GM12878 (cell line): ENCODE measurements at regions not wholly inside any gene's neighbourhood (a gene's known extent, or its start where the extent isn't known, plus 50 kb on each side); places are given as distances from the start of the nearest gene placed in this dataset.

Experiments used
- ATAC-seq: fragments of 200-7000 bp; cut with Tn5 transposase; 3 replicates; pipeline ENCODE4 v1.9.1; 2020; ENCODE audit warnings: mild to moderate bottlenecking, moderate library complexity
- BruUV-seq: library from RNA; stranded (reverse); fragments of 400-500 nt; replicated peaks from 2 replicates; lab custom pipeline; 2021; lab: Mats Ljungman, UMichigan
- CTCF ChIA-PET: fragments of 300-600 bp; sonication (Branson Sonifier 250); formaldehyde crosslinking; extraction: SDS; loops from one replicate; lab custom pipeline; 2021; ENCODE audit warnings: inconsistent platforms; lab: Yijun Ruan, JAX
- POLR2A ChIA-PET: fragments of 350-600 bp; formaldehyde crosslinking; extraction: SDS; loops from one replicate; lab custom pipeline; 2021; ENCODE audit warnings: inconsistent platforms; lab: Charles Lee
- RAD21 ChIA-PET: fragments of 300-600 bp; sonication (Branson Sonifier 250); formaldehyde crosslinking; loops from one replicate; lab custom pipeline; 2023; ENCODE audit warnings: antibody characterized with exemption; ENCODE audit not compliant: unreplicated experiment; lab: Charles Lee
- SMC1A ChIA-PET: fragments of 300-600 bp; sonication (Branson Sonifier 250); formaldehyde crosslinking; loops from one replicate; lab custom pipeline; 2023; ENCODE audit not compliant: unreplicated experiment, uncharacterized antibody; lab: Charles Lee
- DNase-seq: peaks from one replicate; pipeline ENCODE4 v3.0.0-alpha.2; 2011; ENCODE audit warnings: low read depth, low spot score
- FAIRE-seq: peaks from 3 replicates; lab custom pipeline; 2011; peaks lifted over from hg19 to GRCh38; lab: Jason Lieb, UNC
- H2AFZ ChIP-seq: 2 replicates; pipeline ENCODE4 v1.6.0; 2011; ENCODE audit warnings: low read depth, low read length, control low read depth; ENCODE audit not compliant: control insufficient read depth
- H3K27ac ChIP-seq: 2 replicates; pipeline ENCODE4 v1.5.1; 2011; ENCODE audit warnings: control low read depth; ENCODE audit not compliant: control insufficient read depth, insufficient read depth
- H3K27me3 ChIP-seq, 2 experiments: replicated peaks in 1 of 2; 2 replicates each; pipeline versions ENCODE4 v1.6.0 to v1.6.1; 2011; ENCODE audit warnings: low read length in 1 of 2; ENCODE audit not compliant: control insufficient read depth in 2 of 2, insufficient read depth in 2 of 2
- H3K36me3 ChIP-seq, 2 experiments: 2 replicates each; pipeline ENCODE4 v1.5.1; 2011; ENCODE audit warnings: low read length in 1 of 2; ENCODE audit not compliant: control insufficient read depth in 2 of 2, insufficient read depth in 2 of 2
- H3K4me1 ChIP-seq: 2 replicates; pipeline ENCODE4 v1.6.1; 2011; ENCODE audit warnings: mild to moderate bottlenecking, low read length, moderate library complexity, mixed read lengths; ENCODE audit not compliant: control insufficient read depth, insufficient read depth
- H3K4me2 ChIP-seq: 2 replicates; pipeline ENCODE4 v1.6.0; 2011; ENCODE audit warnings: control low read depth; ENCODE audit not compliant: control insufficient read depth, insufficient read depth
- H3K4me3 ChIP-seq: fragments of 200-600 bp; sonication (generic); 2 replicates; pipeline ENCODE4 v1.5.1; 2016
- H3K79me2 ChIP-seq: 2 replicates; pipeline ENCODE4 v1.6.0; 2011; ENCODE audit warnings: low read length; ENCODE audit not compliant: control insufficient read depth, insufficient read depth
- H3K9ac ChIP-seq: 2 replicates; pipeline ENCODE4 v1.8.0; 2011; ENCODE audit warnings: low read length, control low read depth, mixed read lengths; ENCODE audit not compliant: control insufficient read depth, insufficient read depth
- H3K9me3 ChIP-seq: replicated peaks from 3 replicates; pipeline ENCODE4 v1.5.1; 2011; ENCODE audit warnings: mild to moderate bottlenecking, low read length; ENCODE audit not compliant: control insufficient read depth, insufficient read depth
- H4K20me1 ChIP-seq: 2 replicates; pipeline ENCODE4 v1.6.0; 2011; ENCODE audit not compliant: control insufficient read depth, insufficient read depth
- ASH2L ChIP-seq: fragments of 300-600, 200-600 bp; sonication (generic); IDR thresholded peaks from 2 replicates; pipeline ENCODE4 v1.6.1; 2017; ENCODE audit warnings: low read depth, mild to moderate bottlenecking, borderline replicate concordance
- CREB1 ChIP-seq: IDR thresholded peaks from 2 replicates; pipeline ENCODE4 v1.6.1; 2012; ENCODE audit warnings: low read depth, mild to moderate bottlenecking, inconsistent platforms
- CTCF ChIP-seq, 3 experiments: IDR thresholded peaks in 2 of 3; conservative IDR thresholded peaks in 1 of 3; 2 replicates each; pipeline ENCODE4 v1.5.1; 2011; ENCODE audit warnings: low read depth in 3 of 3, low read length in 3 of 3, mild to moderate bottlenecking in 3 of 3, control low read depth in 2 of 3, moderate library complexity in 2 of 3, inconsistent platforms in 1 of 3, mixed read lengths in 1 of 3; ENCODE audit not compliant: control insufficient read depth in 2 of 3, insufficient read depth in 1 of 3; ENCODE audit errors: extremely low read depth in 1 of 3
- FOS ChIP-seq: IDR thresholded peaks from 3 replicates; pipeline ENCODE4 v1.6.1; 2011; ENCODE audit warnings: borderline replicate concordance; ENCODE audit not compliant: insufficient read length; ENCODE audit errors: extremely low read depth
- HDAC2 ChIP-seq: fragments of 200-600 bp; sonication (generic); IDR thresholded peaks from 2 replicates; pipeline ENCODE4 v1.6.1; 2017
- KAT2A ChIP-seq: conservative IDR thresholded peaks from 2 replicates; pipeline ENCODE4 v1.6.1; 2011; ENCODE audit warnings: low read depth, low read length; ENCODE audit not compliant: control insufficient read depth
- MTA2 ChIP-seq: fragments of 450-650 bp; IDR thresholded peaks from 2 replicates; pipeline ENCODE4 v1.6.1; 2016; ENCODE audit warnings: low read depth, mild to moderate bottlenecking, moderate library complexity
- MYB ChIP-seq: fragments of 150-350 bp; IDR thresholded peaks from 2 replicates; pipeline ENCODE4 v1.6.1; 2014; ENCODE audit warnings: mild to moderate bottlenecking, low read depth, low read length, borderline replicate concordance
- POLR2AphosphoS2 ChIP-seq: IDR thresholded peaks from 2 replicates; pipeline ENCODE4 v1.6.1; 2011; ENCODE audit warnings: low read depth, mild to moderate bottlenecking, low read length, improper control_type of control experiment, moderate library complexity
- SIN3A ChIP-seq: IDR thresholded peaks from 2 replicates; pipeline ENCODE4 v1.6.1; 2012; ENCODE audit warnings: low read depth, low read length, improper control_type of control experiment
- TBL1XR1 ChIP-seq: IDR thresholded peaks from 2 replicates; pipeline ENCODE4 v1.6.1; 2012; ENCODE audit warnings: low read depth, low read length, improper control_type of control experiment
- TCF7 ChIP-seq: IDR thresholded peaks from 2 replicates; pipeline ENCODE4 v1.6.1; 2014; ENCODE audit warnings: antibody characterized with exemption, borderline replicate concordance
- YBX1 ChIP-seq: fragments of 450-650 bp; IDR thresholded peaks from 2 replicates; pipeline ENCODE4 v1.6.1; 2016; ENCODE audit warnings: antibody characterized with exemption
- ZNF217 ChIP-seq: fragments of 450-650 bp; IDR thresholded peaks from 2 replicates; pipeline ENCODE4 v1.6.1; 2017; ENCODE audit warnings: antibody characterized with exemption, mild to moderate bottlenecking
- WGBS: methylation state at CpG from one replicate; pipeline ENCODE4 v1.1.6; 2016; ENCODE audit warnings: low lambda C conversion rate; ENCODE audit not compliant: insufficient replicate concordance, insufficient coverage; ENCODE audit errors: missing lambda C conversion rate; 5-methylcytosine and 5-hydroxymethylcytosine counted together
- in situ Hi-C: fragments of 300-500 bp; cut with MboI; formaldehyde crosslinking; loops from 9 replicates; pipeline ENCODE4 v1.14.3; 2018; ENCODE audit warnings: mixed read lengths
- intact Hi-C: fragments of 100-400 bp; cut with micrococcal nuclease; formaldehyde crosslinking; loops from one replicate; pipeline ENCODE4 v1.14.2; 2022; ENCODE audit not compliant: unreplicated experiment
- TF ChIP-seq, protein P1 (sequence below): IDR thresholded peaks from 2 replicates; pipeline ENCODE4 v1.6.1; 2012; ENCODE audit warnings: low read length, inconsistent platforms
- TF ChIP-seq, protein P2 (sequence below): IDR thresholded peaks from 2 replicates; pipeline ENCODE4 v1.6.1; 2011; ENCODE audit warnings: borderline replicate concordance, low read depth, mild to moderate bottlenecking, moderate library complexity, mixed read lengths, low read length; ENCODE audit not compliant: insufficient read depth; ENCODE audit errors: extremely low read length
- TF ChIP-seq, protein P3 (sequence below): fragments of 450-650 bp; IDR thresholded peaks from 2 replicates; pipeline ENCODE4 v1.6.1; 2018; ENCODE audit warnings: borderline replicate concordance, mild to moderate bottlenecking; ENCODE audit not compliant: partially characterized antibody

GRCh38 chr2:105595536-105595935, 149.2 kb upstream of the NCK2 start (continued):
- TF ChIP-seq, protein P1, sequence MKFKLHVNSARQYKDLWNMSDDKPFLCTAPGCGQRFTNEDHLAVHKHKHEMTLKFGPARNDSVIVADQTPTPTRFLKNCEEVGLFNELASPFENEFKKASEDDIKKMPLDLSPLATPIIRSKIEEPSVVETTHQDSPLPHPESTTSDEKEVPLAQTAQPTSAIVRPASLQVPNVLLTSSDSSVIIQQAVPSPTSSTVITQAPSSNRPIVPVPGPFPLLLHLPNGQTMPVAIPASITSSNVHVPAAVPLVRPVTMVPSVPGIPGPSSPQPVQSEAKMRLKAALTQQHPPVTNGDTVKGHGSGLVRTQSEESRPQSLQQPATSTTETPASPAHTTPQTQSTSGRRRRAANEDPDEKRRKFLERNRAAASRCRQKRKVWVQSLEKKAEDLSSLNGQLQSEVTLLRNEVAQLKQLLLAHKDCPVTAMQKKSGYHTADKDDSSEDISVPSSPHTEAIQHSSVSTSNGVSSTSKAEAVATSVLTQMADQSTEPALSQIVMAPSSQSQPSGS: no peak
- TF ChIP-seq FOS: no peak
- TF ChIP-seq, protein P2, sequence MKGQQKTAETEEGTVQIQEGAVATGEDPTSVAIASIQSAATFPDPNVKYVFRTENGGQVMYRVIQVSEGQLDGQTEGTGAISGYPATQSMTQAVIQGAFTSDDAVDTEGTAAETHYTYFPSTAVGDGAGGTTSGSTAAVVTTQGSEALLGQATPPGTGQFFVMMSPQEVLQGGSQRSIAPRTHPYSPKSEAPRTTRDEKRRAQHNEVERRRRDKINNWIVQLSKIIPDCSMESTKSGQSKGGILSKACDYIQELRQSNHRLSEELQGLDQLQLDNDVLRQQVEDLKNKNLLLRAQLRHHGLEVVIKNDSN: no peak
- TF ChIP-seq, protein P3, sequence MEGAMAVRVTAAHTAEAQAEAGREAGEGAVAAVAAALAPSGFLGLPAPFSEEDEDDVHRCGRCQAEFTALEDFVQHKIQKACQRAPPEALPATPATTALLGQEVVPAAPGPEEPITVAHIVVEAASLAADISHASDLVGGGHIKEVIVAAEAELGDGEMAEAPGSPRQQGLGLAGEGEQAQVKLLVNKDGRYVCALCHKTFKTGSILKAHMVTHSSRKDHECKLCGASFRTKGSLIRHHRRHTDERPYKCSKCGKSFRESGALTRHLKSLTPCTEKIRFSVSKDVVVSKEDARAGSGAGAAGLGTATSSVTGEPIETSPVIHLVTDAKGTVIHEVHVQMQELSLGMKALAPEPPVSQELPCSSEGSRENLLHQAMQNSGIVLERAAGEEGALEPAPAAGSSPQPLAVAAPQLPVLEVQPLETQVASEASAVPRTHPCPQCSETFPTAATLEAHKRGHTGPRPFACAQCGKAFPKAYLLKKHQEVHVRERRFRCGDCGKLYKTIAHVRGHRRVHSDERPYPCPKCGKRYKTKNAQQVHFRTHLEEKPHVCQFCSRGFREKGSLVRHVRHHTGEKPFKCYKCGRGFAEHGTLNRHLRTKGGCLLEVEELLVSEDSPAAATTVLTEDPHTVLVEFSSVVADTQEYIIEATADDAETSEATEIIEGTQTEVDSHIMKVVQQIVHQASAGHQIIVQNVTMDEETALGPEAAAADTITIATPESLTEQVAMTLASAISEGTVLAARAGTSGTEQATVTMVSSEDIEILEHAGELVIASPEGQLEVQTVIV: no peak

DNA sequence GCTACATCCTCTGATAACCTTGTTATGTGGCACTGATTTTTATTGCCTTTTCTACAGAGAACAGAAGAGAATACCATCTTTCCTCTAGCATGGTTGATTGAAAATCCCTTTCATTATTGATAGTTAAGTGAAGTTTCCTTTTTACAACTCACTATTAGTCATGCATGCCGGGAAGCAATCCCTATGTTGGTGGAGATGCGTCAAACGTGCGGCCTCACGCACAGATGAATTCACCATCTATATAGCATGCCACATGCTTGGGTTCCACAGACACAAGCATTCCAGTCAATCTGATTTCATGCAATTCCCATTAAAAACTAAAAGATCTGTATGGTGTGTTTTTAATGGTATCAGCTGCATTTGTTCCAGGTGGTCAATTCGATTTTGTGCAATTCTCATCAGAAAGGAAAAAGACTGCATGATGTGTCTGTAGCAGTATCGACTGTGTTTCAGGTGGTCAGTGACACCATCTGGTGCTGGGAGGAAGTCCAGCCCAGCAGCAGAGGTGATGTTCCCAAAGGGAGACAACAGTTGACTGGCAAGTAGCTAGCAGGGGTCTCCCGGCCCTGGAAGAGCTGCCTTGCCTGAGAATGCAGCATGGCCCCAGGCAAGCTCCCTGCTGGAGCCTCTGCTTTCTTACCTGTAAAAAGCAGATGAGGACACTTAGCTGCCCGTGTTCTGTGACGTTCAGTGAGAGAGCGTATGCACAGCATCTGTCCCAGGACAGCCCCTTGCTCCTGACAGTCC, 151.3 kb upstream of the NCK2 start:
- 57% methylated on average over 11 of the region's 11 CpGs for WGBS
- CTCF ChIA-PET: no interaction called here
- DNase-seq (no peak), FAIRE-seq (no peak), ATAC-seq (no peak)
- BruUV-seq: no TSS peak
- Histone ChIP-seq H3K4me1 (no peaks in the 10 kb centered on the region), H3K4me2 (no peak overlapping the region), H3K4me3 (no peak overlapping the region), H2AFZ (no peak overlapping the region), H3K9me3 (peaks cover 2% of the 10 kb centered on the region; the same call in 1 of the 3 replicates), H3K36me3 (no peaks in the 10 kb centered on the region), H3K27ac (no peak overlapping the region), H3K9ac (no peak overlapping the region), H3K27me3 (0 out of 4 replicates have a peak, but pooled peaks cover 0 to 1% of the 10 kb centered on the region in 2 experiments), H3K79me2 (no peaks in the 10 kb centered on the region), H4K20me1 (no peaks in the 10 kb centered on the region)
- POLR2A ChIA-PET: no interaction called here
- intact Hi-C loops: no loop called here
- RAD21 ChIA-PET: no interaction called here
- in situ Hi-C loops: no loop called here
- SMC1A ChIA-PET: no interaction called here
- TF ChIP-seq SIN3A (no peak), YBX1 (no peak), FOS (no peak), MYB (no peak), TCF7 (no peak), ZNF217 (no peak), MTA2 (no peak), CREB1 (no peak), KAT2A (no peak), CTCF (IDR thresholded peaks at IDR 0.05 in 2 of 3, conservative IDR thresholded peaks at IDR 0.05 in 1 of 3; ENCODE audit: control insufficient read depth in 2 of 3, extremely low read depth in 1 of 3, insufficient read depth in 1 of 3, low read depth in 3 of 3, low read length in 3 of 3) (no peak), POLR2AphosphoS2 (no peak), TBL1XR1 (no peak), ASH2L (no peak), HDAC2 (no peak)
